ENCODE measurements at regions not wholly inside any gene's neighbourhood (a gene's known extent, or its start where the extent isn't known, plus 50 kb on each side); places are given as distances from the start of the nearest gene placed in this dataset.

GRCh38 chr5:35488791-35489190, 128.9 kb upstream of the SPEF2 start:
- CTCF ChIA-PET: no interaction called here

GRCh38 chr5:35488055-35488454, 129.6 kb upstream of the SPEF2 start:
- no peaks in the 10 kb centered on the region for H3K36me3 ChIP-seq (ENCODE audit: control insufficient read depth in 4 of 4, insufficient read depth in 4 of 4, low read length in 3 of 4)
- 100% methylated on average over 1 of the region's 1 CpG for WGBS (ENCODE audit: insufficient coverage)
- no peaks in the 10 kb centered on the region for H3K27me3 ChIP-seq (replicated peaks in 2 of 5; ENCODE audit: control insufficient read depth in 4 of 5, insufficient read depth in 5 of 5, low read length in 4 of 5)
- POLR2A ChIA-PET: no interaction called here
- CTCF ChIA-PET: no interaction called here
- no peak overlapping the region for H3K27ac ChIP-seq (ENCODE audit: insufficient read depth in 1 of 2, low read depth in 1 of 2, low read length in 2 of 2, poor library complexity in 1 of 2, severe bottlenecking in 2 of 2)
- no peaks in the 10 kb centered on the region for H3K9me3 ChIP-seq (ENCODE audit: control extremely low read depth in 1 of 5, control insufficient read depth in 4 of 5, insufficient read depth in 2 of 5, low read depth in 1 of 5, low read length in 4 of 5)
- DNase-seq: no peak
- no peak overlapping the region for H3K4me3 ChIP-seq (ENCODE audit: control insufficient read depth in 1 of 7, extremely low read depth in 1 of 7, insufficient read depth in 4 of 7, low read depth in 2 of 7, low read length in 6 of 7)
- peaks cover 0 to 19% (median 15%) of the 10 kb centered on the region in 4 experiments for H3K4me1 ChIP-seq (ENCODE audit: control extremely low read depth in 1 of 4, control insufficient read depth in 4 of 4, insufficient read depth in 4 of 4, low read length in 3 of 4)

More at GRCh38 chr5:35488791-35489190, 128.9 kb upstream of the SPEF2 start:
- Histone ChIP-seq H3K36me3 (ENCODE audit: control insufficient read depth in 4 of 4, insufficient read depth in 4 of 4, low read length in 3 of 4) (no peaks in the 10 kb centered on the region), H3K27me3 (replicated peaks in 2 of 5; ENCODE audit: control insufficient read depth in 4 of 5, insufficient read depth in 5 of 5, low read length in 4 of 5) (no peaks in the 10 kb centered on the region), H3K27ac (ENCODE audit: insufficient read depth in 1 of 2, low read depth in 1 of 2, low read length in 2 of 2, poor library complexity in 1 of 2, severe bottlenecking in 2 of 2) (no peak overlapping the region), H3K4me3 (ENCODE audit: control insufficient read depth in 1 of 7, extremely low read depth in 1 of 7, insufficient read depth in 4 of 7, low read depth in 2 of 7, low read length in 6 of 7) (no peak overlapping the region), H3K4me1 (ENCODE audit: control extremely low read depth in 1 of 4, control insufficient read depth in 4 of 4, insufficient read depth in 4 of 4, low read length in 3 of 4) (peaks cover 0 to 16% (median 11%) of the 10 kb centered on the region in 4 experiments), H3K9me3 (ENCODE audit: control extremely low read depth in 1 of 5, control insufficient read depth in 4 of 5, insufficient read depth in 2 of 5, low read depth in 1 of 5, low read length in 4 of 5) (no peaks in the 10 kb centered on the region)
- 63% methylated on average over 3 of the region's 3 CpGs for WGBS (ENCODE audit: insufficient coverage)
- peak in 2 of 3 donors; percentile 49 to 69 for DNase-seq
- POLR2A ChIA-PET: no interaction called here

- no peak for DNase-seq
- no peak overlapping the region for H3K4me3 ChIP-seq (ENCODE audit: control insufficient read depth in 1 of 7, extremely low read depth in 1 of 7, insufficient read depth in 4 of 7, low read depth in 2 of 7, low read length in 6 of 7)
- CTCF ChIA-PET: no interaction called here
- peaks cover 2 to 22% (median 17%) of the 10 kb centered on the region in 4 experiments for H3K4me1 ChIP-seq (ENCODE audit: control extremely low read depth in 1 of 4, control insufficient read depth in 4 of 4, insufficient read depth in 4 of 4, low read length in 3 of 4)
- no peaks in the 10 kb centered on the region for H3K27me3 ChIP-seq (replicated peaks in 2 of 5; ENCODE audit: control insufficient read depth in 4 of 5, insufficient read depth in 5 of 5, low read length in 4 of 5)
- 100% methylated on average over 1 of the region's 5 CpGs for WGBS (ENCODE audit: insufficient coverage)
- H3K27ac ChIP-seq (ENCODE audit: insufficient read depth in 1 of 2, low read depth in 1 of 2, low read length in 2 of 2, poor library complexity in 1 of 2, severe bottlenecking in 2 of 2): no peak overlapping the region
- no peaks in the 10 kb centered on the region for H3K36me3 ChIP-seq (ENCODE audit: control insufficient read depth in 4 of 4, insufficient read depth in 4 of 4, low read length in 3 of 4)
- no peaks in the 10 kb centered on the region for H3K9me3 ChIP-seq (ENCODE audit: control extremely low read depth in 1 of 5, control insufficient read depth in 4 of 5, insufficient read depth in 2 of 5, low read depth in 1 of 5, low read length in 4 of 5)
- POLR2A ChIA-PET: no interaction called here
Measured at GRCh38 chr5:35487233-35488025, 130.2 kb upstream of the SPEF2 start.

GRCh38 chr5:35485487-35485886, 132.2 kb upstream of the SPEF2 start:
- no peak for DNase-seq
- Histone ChIP-seq H3K9me3 (ENCODE audit: control extremely low read depth in 1 of 5, control insufficient read depth in 4 of 5, insufficient read depth in 2 of 5, low read depth in 1 of 5, low read length in 4 of 5) (no peaks in the 10 kb centered on the region), H3K4me1 (ENCODE audit: control extremely low read depth in 1 of 4, control insufficient read depth in 4 of 4, insufficient read depth in 4 of 4, low read length in 3 of 4) (peaks cover 2 to 25% (median 17%) of the 10 kb centered on the region in 4 experiments), H3K36me3 (ENCODE audit: control insufficient read depth in 4 of 4, insufficient read depth in 4 of 4, low read length in 3 of 4) (no peaks in the 10 kb centered on the region), H3K27ac (ENCODE audit: insufficient read depth in 1 of 2, low read depth in 1 of 2, low read length in 2 of 2, poor library complexity in 1 of 2, severe bottlenecking in 2 of 2) (no peak overlapping the region), H3K4me3 (ENCODE audit: control insufficient read depth in 1 of 7, extremely low read depth in 1 of 7, insufficient read depth in 4 of 7, low read depth in 2 of 7, low read length in 6 of 7) (no peak overlapping the region), H3K27me3 (replicated peaks in 2 of 5; ENCODE audit: control insufficient read depth in 4 of 5, insufficient read depth in 5 of 5, low read length in 4 of 5) (no peaks in the 10 kb centered on the region)
- ChIA-PET POLR2A (no interaction called here), CTCF (no interaction called here)

- POLR2A ChIA-PET: no interaction called here
Measured at GRCh38 chr5:35484241-35484640, 133.4 kb upstream of the SPEF2 start.

GRCh38 chr5:35483780-35484179, 133.9 kb upstream of the SPEF2 start:
- WGBS (ENCODE audit: insufficient coverage): 57% methylated on average over 1 of the region's 2 CpGs
- peak in 1 of 3 donors; percentile 17 for DNase-seq
- ChIA-PET CTCF (no interaction called here), POLR2A (interaction anchor here (0.6 kb wide), 1 partner anchor 181 kb away, joined by 3 read pairs; no protein-coding TSS in a partner anchor)
- H3K4me1 ChIP-seq (ENCODE audit: control extremely low read depth in 1 of 4, control insufficient read depth in 4 of 4, insufficient read depth in 4 of 4, low read length in 3 of 4): peaks cover 2 to 29% (median 19%) of the 10 kb centered on the region in 4 experiments
- H3K27me3 ChIP-seq (replicated peaks in 2 of 5; ENCODE audit: control insufficient read depth in 4 of 5, insufficient read depth in 5 of 5, low read length in 4 of 5): no peaks in the 10 kb centered on the region
- no peaks in the 10 kb centered on the region for H3K36me3 ChIP-seq (ENCODE audit: control insufficient read depth in 4 of 4, insufficient read depth in 4 of 4, low read length in 3 of 4)
- peak overlapping the region; percentile 58 to 60 for H3K27ac ChIP-seq (ENCODE audit: insufficient read depth in 1 of 2, low read depth in 1 of 2, low read length in 2 of 2, poor library complexity in 1 of 2, severe bottlenecking in 2 of 2)
- H3K4me3 ChIP-seq (ENCODE audit: control insufficient read depth in 1 of 7, extremely low read depth in 1 of 7, insufficient read depth in 4 of 7, low read depth in 2 of 7, low read length in 6 of 7): no peak overlapping the region
- H3K9me3 ChIP-seq (ENCODE audit: control extremely low read depth in 1 of 5, control insufficient read depth in 4 of 5, insufficient read depth in 2 of 5, low read depth in 1 of 5, low read length in 4 of 5): no peaks in the 10 kb centered on the region

More at GRCh38 chr5:35484241-35484640, 133.4 kb upstream of the SPEF2 start:
- Histone ChIP-seq H3K4me1 (ENCODE audit: control extremely low read depth in 1 of 4, control insufficient read depth in 4 of 4, insufficient read depth in 4 of 4, low read length in 3 of 4) (peaks cover 2 to 27% (median 20%) of the 10 kb centered on the region in 4 experiments), H3K27me3 (replicated peaks in 2 of 5; ENCODE audit: control insufficient read depth in 4 of 5, insufficient read depth in 5 of 5, low read length in 4 of 5) (no peaks in the 10 kb centered on the region), H3K27ac (ENCODE audit: insufficient read depth in 1 of 2, low read depth in 1 of 2, low read length in 2 of 2, poor library complexity in 1 of 2, severe bottlenecking in 2 of 2) (no peak overlapping the region), H3K4me3 (ENCODE audit: control insufficient read depth in 1 of 7, extremely low read depth in 1 of 7, insufficient read depth in 4 of 7, low read depth in 2 of 7, low read length in 6 of 7) (no peak overlapping the region), H3K36me3 (ENCODE audit: control insufficient read depth in 4 of 4, insufficient read depth in 4 of 4, low read length in 3 of 4) (no peaks in the 10 kb centered on the region), H3K9me3 (ENCODE audit: control extremely low read depth in 1 of 5, control insufficient read depth in 4 of 5, insufficient read depth in 2 of 5, low read depth in 1 of 5, low read length in 4 of 5) (no peaks in the 10 kb centered on the region)
- CTCF ChIA-PET: no interaction called here
- no peak for DNase-seq

- peak in 2 of 3 donors; percentile 59 to 80 for DNase-seq
- no peaks in the 10 kb centered on the region for H3K9me3 ChIP-seq (ENCODE audit: control extremely low read depth in 1 of 5, control insufficient read depth in 4 of 5, insufficient read depth in 2 of 5, low read depth in 1 of 5, low read length in 4 of 5)
- POLR2A ChIA-PET: interaction anchor here (0.6 kb wide), 1 partner anchor 182 kb away, joined by 3 read pairs; no protein-coding TSS in a partner anchor
Measured at GRCh38 chr5:35483191-35483590, 134.5 kb upstream of the SPEF2 start.

More at GRCh38 chr5:35483191-35483590, 134.5 kb upstream of the SPEF2 start:
- no peak overlapping the region for H3K4me3 ChIP-seq (ENCODE audit: control insufficient read depth in 1 of 7, extremely low read depth in 1 of 7, insufficient read depth in 4 of 7, low read depth in 2 of 7, low read length in 6 of 7)
- H3K4me1 ChIP-seq (ENCODE audit: control extremely low read depth in 1 of 4, control insufficient read depth in 4 of 4, insufficient read depth in 4 of 4, low read length in 3 of 4): peaks cover 2 to 26% (median 15%) of the 10 kb centered on the region in 4 experiments
- no peaks in the 10 kb centered on the region for H3K27me3 ChIP-seq (replicated peaks in 2 of 5; ENCODE audit: control insufficient read depth in 4 of 5, insufficient read depth in 5 of 5, low read length in 4 of 5)
- H3K27ac ChIP-seq (ENCODE audit: insufficient read depth in 1 of 2, low read depth in 1 of 2, low read length in 2 of 2, poor library complexity in 1 of 2, severe bottlenecking in 2 of 2): peak overlapping the region; percentile 58 to 60
- CTCF ChIA-PET: no interaction called here
- no peaks in the 10 kb centered on the region for H3K36me3 ChIP-seq (ENCODE audit: control insufficient read depth in 4 of 4, insufficient read depth in 4 of 4, low read length in 3 of 4)
